Suprapubic skin (tissue), 3 donors: ENCODE measurements at regions not wholly inside any gene's neighbourhood (a gene's known extent, or its start where the extent isn't known, plus 50 kb on each side); places are given as distances from the start of the nearest gene placed in this dataset.

Source experiments
- POLR2AphosphoS5 ChIP-seq, 3 donors: sonication (generic); formaldehyde crosslinking; IDR thresholded peaks; one replicate each; pipeline ENCODE4 v1.6.1; 2017; ENCODE audit warnings: antibody characterized with exemption in 3 of 3
- TF ChIP-seq, protein P1 (sequence below), 2 donors: fragments of 200-600 bp in 1 of 2; fragments of 450-650 bp in 1 of 2; sonication (generic) in 1 of 2; IDR thresholded peaks; one replicate each; pipeline ENCODE4 v1.5.1; 2016 to 2019; ENCODE audit warnings: antibody characterized with exemption in 2 of 2, mild to moderate bottlenecking in 1 of 2, moderate library complexity in 1 of 2

DNA sequence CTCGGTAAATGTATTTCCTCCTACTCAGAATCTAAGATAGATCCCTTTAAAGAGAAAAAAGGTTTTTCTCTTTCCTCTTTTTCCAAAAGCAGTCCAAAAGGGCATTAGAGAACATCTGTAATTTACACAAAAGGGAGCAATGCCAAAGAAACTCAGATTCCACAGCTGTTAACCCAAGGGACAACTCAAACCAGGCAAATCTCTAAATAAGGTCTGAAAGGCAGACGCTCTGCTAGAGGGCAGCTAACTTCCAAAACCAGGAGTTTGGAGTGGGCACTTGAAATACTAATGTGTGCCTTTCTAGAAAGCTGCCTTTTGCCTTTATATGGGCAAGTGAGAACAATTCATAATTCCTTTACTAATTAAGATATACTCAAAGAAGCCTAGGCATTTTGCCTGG, 435.7 kb downstream of the ZFHX3 start:
- TF ChIP-seq, protein P1, sequence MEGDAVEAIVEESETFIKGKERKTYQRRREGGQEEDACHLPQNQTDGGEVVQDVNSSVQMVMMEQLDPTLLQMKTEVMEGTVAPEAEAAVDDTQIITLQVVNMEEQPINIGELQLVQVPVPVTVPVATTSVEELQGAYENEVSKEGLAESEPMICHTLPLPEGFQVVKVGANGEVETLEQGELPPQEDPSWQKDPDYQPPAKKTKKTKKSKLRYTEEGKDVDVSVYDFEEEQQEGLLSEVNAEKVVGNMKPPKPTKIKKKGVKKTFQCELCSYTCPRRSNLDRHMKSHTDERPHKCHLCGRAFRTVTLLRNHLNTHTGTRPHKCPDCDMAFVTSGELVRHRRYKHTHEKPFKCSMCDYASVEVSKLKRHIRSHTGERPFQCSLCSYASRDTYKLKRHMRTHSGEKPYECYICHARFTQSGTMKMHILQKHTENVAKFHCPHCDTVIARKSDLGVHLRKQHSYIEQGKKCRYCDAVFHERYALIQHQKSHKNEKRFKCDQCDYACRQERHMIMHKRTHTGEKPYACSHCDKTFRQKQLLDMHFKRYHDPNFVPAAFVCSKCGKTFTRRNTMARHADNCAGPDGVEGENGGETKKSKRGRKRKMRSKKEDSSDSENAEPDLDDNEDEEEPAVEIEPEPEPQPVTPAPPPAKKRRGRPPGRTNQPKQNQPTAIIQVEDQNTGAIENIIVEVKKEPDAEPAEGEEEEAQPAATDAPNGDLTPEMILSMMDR (IDR thresholded peaks at IDR 0.05), result no peak
- TF ChIP-seq POLR2AphosphoS5 (IDR thresholded peaks at IDR 0.05), result no peak
